ENCODE measurements at regions not wholly inside any gene's neighbourhood (a gene's known extent, or its start where the extent isn't known, plus 50 kb on each side); places are given as distances from the start of the nearest gene placed in this dataset.

DNA sequence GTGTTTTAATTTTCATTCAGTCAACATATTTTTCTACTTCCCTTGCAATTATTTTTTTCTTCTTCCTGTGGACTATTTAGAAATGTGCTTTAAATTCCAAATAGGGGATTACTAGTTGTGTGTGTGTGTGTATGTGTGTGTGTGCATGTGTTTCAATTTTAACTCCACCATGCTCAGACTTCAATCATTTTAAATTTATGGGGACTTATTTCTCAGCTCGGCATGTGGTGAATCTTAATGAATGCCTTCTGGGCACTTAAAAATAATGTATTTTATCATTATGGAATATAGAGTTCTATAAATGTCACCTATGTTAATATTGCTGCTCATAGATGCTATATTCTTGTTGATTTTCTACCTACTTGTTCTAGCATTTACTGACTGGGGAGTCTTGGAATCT, 465.6 kb upstream of the PRKX start:
- no peak overlapping the region for H3K4me3 ChIP-seq (ENCODE audit: low read depth in 1 of 3, low read length in 3 of 3)
- DNase-seq (ENCODE audit: low spot score), result no peak
- H3K9me3 ChIP-seq (ENCODE audit: control insufficient read depth in 4 of 4, low read length in 3 of 4), result no peaks in the 10 kb centered on the region
- H3K36me3 ChIP-seq (ENCODE audit: control insufficient read depth in 4 of 4, insufficient read depth in 3 of 4, low read depth in 1 of 4, low read length in 3 of 4), result no peaks in the 10 kb centered on the region
- H3K27ac ChIP-seq (ENCODE audit: low read depth in 1 of 2, low read length in 2 of 2), result no peak overlapping the region
- no peaks in the 10 kb centered on the region for H3K4me1 ChIP-seq (ENCODE audit: control insufficient read depth in 4 of 4, insufficient read depth in 4 of 4, low read length in 3 of 4)
- TF ChIP-seq EGR1 (IDR thresholded peaks at IDR 0.05; ENCODE audit: low read depth in 2 of 2), result no peak
- no peak for TF ChIP-seq SP1 (IDR thresholded peaks at IDR 0.05)
- 75% methylated on average over 1 of the region's 1 CpG for WGBS
- H3K9ac ChIP-seq (ENCODE audit: low read depth in 1 of 2, low read length in 2 of 2), result no peak overlapping the region
- H3K27me3 ChIP-seq (ENCODE audit: control insufficient read depth in 4 of 4, insufficient read depth in 4 of 4, low read length in 3 of 4), result no peaks in the 10 kb centered on the region

DNA sequence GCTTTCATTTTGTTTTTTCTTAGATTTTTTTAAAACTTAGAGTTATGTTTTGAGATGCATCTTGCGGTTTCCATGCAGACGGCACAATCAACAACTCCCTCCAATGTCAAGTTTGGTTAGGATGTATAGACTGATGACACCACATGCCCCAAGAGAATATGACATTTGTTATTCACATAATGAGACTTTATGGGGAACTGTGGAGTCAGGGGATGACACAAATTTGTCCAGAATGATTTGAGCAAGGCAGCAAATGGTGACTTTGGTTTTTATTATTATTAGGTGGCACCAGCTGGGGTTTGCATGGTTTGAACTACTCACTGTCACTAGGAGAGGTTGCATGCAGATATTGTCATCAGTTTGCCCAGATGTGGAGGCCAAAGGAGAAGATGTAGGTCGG, 461.8 kb upstream of the PRKX start:
- Histone ChIP-seq H3K9me3 (ENCODE audit: control insufficient read depth in 4 of 4, low read length in 3 of 4) (no peaks in the 10 kb centered on the region), H3K4me3 (ENCODE audit: low read depth in 1 of 3, low read length in 3 of 3) (no peak overlapping the region), H3K4me1 (ENCODE audit: control insufficient read depth in 4 of 4, insufficient read depth in 4 of 4, low read length in 3 of 4) (no peaks in the 10 kb centered on the region), H3K27ac (ENCODE audit: low read depth in 1 of 2, low read length in 2 of 2) (no peak overlapping the region), H3K9ac (ENCODE audit: low read depth in 1 of 2, low read length in 2 of 2) (no peak overlapping the region), H3K36me3 (ENCODE audit: control insufficient read depth in 4 of 4, insufficient read depth in 3 of 4, low read depth in 1 of 4, low read length in 3 of 4) (no peaks in the 10 kb centered on the region), H3K27me3 (ENCODE audit: control insufficient read depth in 4 of 4, insufficient read depth in 4 of 4, low read length in 3 of 4) (no peaks in the 10 kb centered on the region)
- 82% methylated on average over 3 of the region's 3 CpGs for WGBS
- no peak for TF ChIP-seq RXRA (IDR thresholded peaks at IDR 0.05)
- no peak for TF ChIP-seq ATF3 (IDR thresholded peaks at IDR 0.05)
- no peak for TF ChIP-seq EGR1 (IDR thresholded peaks at IDR 0.05; ENCODE audit: low read depth in 2 of 2)
- no peak for TF ChIP-seq GABPA (IDR thresholded peaks at IDR 0.05 in 1 of 2, conservative IDR thresholded peaks at IDR 0.05 in 1 of 2)
- TF ChIP-seq REST (IDR thresholded peaks at IDR 0.05), result no peak
- no peak for TF ChIP-seq JUND (IDR thresholded peaks at IDR 0.05)
- no peak for TF ChIP-seq SP1 (IDR thresholded peaks at IDR 0.05)
- TF ChIP-seq HNF4G (IDR thresholded peaks at IDR 0.05), result no peak
- DNase-seq (ENCODE audit: low spot score), result no peak

- Histone ChIP-seq H3K4me3 (ENCODE audit: low read depth in 1 of 3, low read length in 3 of 3) (no peak overlapping the region), H3K27me3 (ENCODE audit: control insufficient read depth in 4 of 4, insufficient read depth in 4 of 4, low read length in 3 of 4) (no peaks in the 10 kb centered on the region), H3K9me3 (ENCODE audit: control insufficient read depth in 4 of 4, low read length in 3 of 4) (no peaks in the 10 kb centered on the region), H3K4me1 (ENCODE audit: control insufficient read depth in 4 of 4, insufficient read depth in 4 of 4, low read length in 3 of 4) (no peaks in the 10 kb centered on the region), H3K36me3 (ENCODE audit: control insufficient read depth in 4 of 4, insufficient read depth in 3 of 4, low read depth in 1 of 4, low read length in 3 of 4) (no peaks in the 10 kb centered on the region), H3K27ac (ENCODE audit: low read depth in 1 of 2, low read length in 2 of 2) (no peak overlapping the region), H3K9ac (ENCODE audit: low read depth in 1 of 2, low read length in 2 of 2) (no peak overlapping the region)
- no peak for DNase-seq (ENCODE audit: low spot score)
- TF ChIP-seq RAD21 (IDR thresholded peaks at IDR 0.05) (no peak), SP1 (IDR thresholded peaks at IDR 0.05) (no peak), EGR1 (IDR thresholded peaks at IDR 0.05; ENCODE audit: low read depth in 2 of 2) (no peak), REST (IDR thresholded peaks at IDR 0.05) (no peak)
- TF ChIP-seq, protein P1, sequence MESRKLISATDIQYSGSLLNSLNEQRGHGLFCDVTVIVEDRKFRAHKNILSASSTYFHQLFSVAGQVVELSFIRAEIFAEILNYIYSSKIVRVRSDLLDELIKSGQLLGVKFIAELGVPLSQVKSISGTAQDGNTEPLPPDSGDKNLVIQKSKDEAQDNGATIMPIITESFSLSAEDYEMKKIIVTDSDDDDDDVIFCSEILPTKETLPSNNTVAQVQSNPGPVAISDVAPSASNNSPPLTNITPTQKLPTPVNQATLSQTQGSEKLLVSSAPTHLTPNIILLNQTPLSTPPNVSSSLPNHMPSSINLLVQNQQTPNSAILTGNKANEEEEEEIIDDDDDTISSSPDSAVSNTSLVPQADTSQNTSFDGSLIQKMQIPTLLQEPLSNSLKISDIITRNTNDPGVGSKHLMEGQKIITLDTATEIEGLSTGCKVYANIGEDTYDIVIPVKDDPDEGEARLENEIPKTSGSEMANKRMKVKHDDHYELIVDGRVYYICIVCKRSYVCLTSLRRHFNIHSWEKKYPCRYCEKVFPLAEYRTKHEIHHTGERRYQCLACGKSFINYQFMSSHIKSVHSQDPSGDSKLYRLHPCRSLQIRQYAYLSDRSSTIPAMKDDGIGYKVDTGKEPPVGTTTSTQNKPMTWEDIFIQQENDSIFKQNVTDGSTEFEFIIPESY (IDR thresholded peaks at IDR 0.05), result no peak
- TF ChIP-seq, protein P2, sequence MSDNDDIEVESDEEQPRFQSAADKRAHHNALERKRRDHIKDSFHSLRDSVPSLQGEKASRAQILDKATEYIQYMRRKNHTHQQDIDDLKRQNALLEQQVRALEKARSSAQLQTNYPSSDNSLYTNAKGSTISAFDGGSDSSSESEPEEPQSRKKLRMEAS (IDR thresholded peaks at IDR 0.05), result no peak
- TF ChIP-seq, protein P3, sequence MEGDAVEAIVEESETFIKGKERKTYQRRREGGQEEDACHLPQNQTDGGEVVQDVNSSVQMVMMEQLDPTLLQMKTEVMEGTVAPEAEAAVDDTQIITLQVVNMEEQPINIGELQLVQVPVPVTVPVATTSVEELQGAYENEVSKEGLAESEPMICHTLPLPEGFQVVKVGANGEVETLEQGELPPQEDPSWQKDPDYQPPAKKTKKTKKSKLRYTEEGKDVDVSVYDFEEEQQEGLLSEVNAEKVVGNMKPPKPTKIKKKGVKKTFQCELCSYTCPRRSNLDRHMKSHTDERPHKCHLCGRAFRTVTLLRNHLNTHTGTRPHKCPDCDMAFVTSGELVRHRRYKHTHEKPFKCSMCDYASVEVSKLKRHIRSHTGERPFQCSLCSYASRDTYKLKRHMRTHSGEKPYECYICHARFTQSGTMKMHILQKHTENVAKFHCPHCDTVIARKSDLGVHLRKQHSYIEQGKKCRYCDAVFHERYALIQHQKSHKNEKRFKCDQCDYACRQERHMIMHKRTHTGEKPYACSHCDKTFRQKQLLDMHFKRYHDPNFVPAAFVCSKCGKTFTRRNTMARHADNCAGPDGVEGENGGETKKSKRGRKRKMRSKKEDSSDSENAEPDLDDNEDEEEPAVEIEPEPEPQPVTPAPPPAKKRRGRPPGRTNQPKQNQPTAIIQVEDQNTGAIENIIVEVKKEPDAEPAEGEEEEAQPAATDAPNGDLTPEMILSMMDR (IDR thresholded peaks at IDR 0.05; ENCODE audit: low read depth, low read length, missing input control), result no peak
- WGBS, result 70% methylated on average over 2 of the region's 2 CpGs
Observed at GRCh38 chrX:4173743-4174142, 460.3 kb upstream of the PRKX start.

All from liver (tissue), 8 donors.